NCI-H82 treated with DMSO at 0.1 percent for 48 hours (cell line): ENCODE measurements at regions not wholly inside any gene's neighbourhood (a gene's known extent, or its start where the extent isn't known, plus 50 kb on each side); places are given as distances from the start of the nearest gene placed in this dataset.

Experiments used
- DNase-seq: peaks from one replicate; lab custom pipeline; 2025; ENCODE audit not compliant: unreplicated experiment; lab: John Stamatoyannopoulos, UW

DNA sequence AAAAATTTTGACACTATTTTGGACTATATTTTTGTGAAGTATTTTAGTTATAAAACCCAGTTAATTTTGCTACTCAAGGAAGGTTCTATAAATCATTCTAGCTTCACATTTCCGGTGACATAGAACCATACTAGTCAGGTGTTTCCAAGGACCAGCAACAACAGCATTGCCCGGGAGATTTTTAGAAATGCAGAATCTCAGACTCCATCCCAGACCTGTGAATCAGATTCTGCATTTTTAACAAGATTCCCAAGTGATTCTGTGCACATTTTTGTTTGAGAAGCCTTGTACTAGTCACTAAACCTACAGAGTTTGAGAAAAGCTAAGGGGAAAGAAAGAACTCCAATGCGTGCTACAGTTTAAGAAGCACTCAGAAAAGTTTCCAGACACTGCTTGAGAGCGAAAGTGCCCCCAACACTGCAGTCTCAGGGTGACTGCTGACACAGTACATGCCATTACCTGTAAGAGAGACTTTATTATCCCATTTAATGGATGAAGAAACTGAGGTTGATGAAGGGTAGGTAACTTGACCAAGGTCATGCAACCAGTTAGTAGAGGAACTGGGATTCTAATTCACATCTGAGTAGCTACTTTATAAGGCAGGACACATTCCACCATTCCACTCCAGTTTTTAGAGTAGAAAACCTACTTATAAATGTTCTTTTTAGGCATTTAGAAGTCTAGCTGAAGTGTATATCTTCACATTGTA is 49.7 kb upstream of the USP3 start:
- no peak for DNase-seq
